Suprapubic skin (tissue), 3 donors: ENCODE measurements at regions not wholly inside any gene's neighbourhood (a gene's known extent, or its start where the extent isn't known, plus 50 kb on each side); places are given as distances from the start of the nearest gene placed in this dataset.

Experiments
- EP300 ChIP-seq: sonication (generic); formaldehyde crosslinking; IDR thresholded peaks from one replicate; pipeline ENCODE4 v1.6.1; 2017; ENCODE audit warnings: antibody characterized with exemption
- TF ChIP-seq, protein P1 (sequence below), 2 donors: fragments of 200-600 bp in 1 of 2; fragments of 450-650 bp in 1 of 2; sonication (generic) in 1 of 2; IDR thresholded peaks; one replicate each; pipeline ENCODE4 v1.5.1; 2016 to 2019; ENCODE audit warnings: antibody characterized with exemption in 2 of 2, mild to moderate bottlenecking in 1 of 2, moderate library complexity in 1 of 2

DNA sequence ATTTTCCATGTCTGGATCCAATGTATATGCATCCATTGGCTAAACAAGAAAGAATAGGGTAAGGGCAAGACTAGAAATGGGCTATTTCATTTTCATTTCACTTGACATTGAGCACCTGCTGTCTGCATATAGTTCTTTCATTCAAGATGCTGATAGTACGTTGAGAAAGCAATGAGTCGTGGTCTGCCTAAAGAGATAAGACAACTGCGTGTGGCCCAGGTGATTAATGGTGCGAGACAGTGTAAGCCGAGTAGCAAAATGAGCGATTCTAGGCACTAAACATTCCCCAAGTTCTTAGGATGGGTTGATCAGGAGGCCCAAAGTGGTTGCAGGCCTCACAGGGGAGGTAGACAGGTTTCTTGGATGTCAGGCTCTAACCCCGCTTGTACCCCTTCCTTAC is 235.4 kb downstream of the PDCD6IP start:
- TF ChIP-seq, protein P1, sequence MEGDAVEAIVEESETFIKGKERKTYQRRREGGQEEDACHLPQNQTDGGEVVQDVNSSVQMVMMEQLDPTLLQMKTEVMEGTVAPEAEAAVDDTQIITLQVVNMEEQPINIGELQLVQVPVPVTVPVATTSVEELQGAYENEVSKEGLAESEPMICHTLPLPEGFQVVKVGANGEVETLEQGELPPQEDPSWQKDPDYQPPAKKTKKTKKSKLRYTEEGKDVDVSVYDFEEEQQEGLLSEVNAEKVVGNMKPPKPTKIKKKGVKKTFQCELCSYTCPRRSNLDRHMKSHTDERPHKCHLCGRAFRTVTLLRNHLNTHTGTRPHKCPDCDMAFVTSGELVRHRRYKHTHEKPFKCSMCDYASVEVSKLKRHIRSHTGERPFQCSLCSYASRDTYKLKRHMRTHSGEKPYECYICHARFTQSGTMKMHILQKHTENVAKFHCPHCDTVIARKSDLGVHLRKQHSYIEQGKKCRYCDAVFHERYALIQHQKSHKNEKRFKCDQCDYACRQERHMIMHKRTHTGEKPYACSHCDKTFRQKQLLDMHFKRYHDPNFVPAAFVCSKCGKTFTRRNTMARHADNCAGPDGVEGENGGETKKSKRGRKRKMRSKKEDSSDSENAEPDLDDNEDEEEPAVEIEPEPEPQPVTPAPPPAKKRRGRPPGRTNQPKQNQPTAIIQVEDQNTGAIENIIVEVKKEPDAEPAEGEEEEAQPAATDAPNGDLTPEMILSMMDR (IDR thresholded peaks at IDR 0.05): no peak
- TF ChIP-seq EP300: no peak
